ENCODE measurements at regions not wholly inside any gene's neighbourhood (a gene's known extent, or its start where the extent isn't known, plus 50 kb on each side); places are given as distances from the start of the nearest gene placed in this dataset.

- TF ChIP-seq POLR2A (IDR thresholded peaks at IDR 0.05; ENCODE audit: low read length) (no peak), GATA1 (IDR thresholded peaks at IDR 0.05; ENCODE audit: low read depth, low read length) (no peak)
Measured at GRCh38 chr9:29656641-29657406, 2083.5 kb upstream of the C9orf72 start.

All from erythroblast (primary cell).